Tibial nerve (tissue), 4 donors: ENCODE measurements at regions not wholly inside any gene's neighbourhood (a gene's known extent, or its start where the extent isn't known, plus 50 kb on each side); places are given as distances from the start of the nearest gene placed in this dataset.

Experiments
- CTCF ChIP-seq, 5 experiments: fragments of 200-600 bp in 3 of 5; fragments of 450-650 bp in 2 of 5; sonication (generic) in 3 of 5; IDR thresholded peaks; one replicate each; pipeline ENCODE4 v1.5.1; 2016 to 2019; ENCODE audit warnings: antibody characterized with exemption in 5 of 5, mild to moderate bottlenecking in 3 of 5, moderate library complexity in 2 of 5
- EP300 ChIP-seq, 2 donors: sonication (generic); formaldehyde crosslinking; IDR thresholded peaks; one replicate each; pipeline ENCODE4 v1.6.1; 2017; ENCODE audit warnings: antibody characterized with exemption in 2 of 2, mild to moderate bottlenecking in 1 of 2
- POLR2A ChIP-seq, 2 donors: fragments of 450-650 bp; IDR thresholded peaks; one replicate each; pipeline ENCODE4 v1.6.1; 2017; ENCODE audit warnings: antibody characterized with exemption in 2 of 2, mild to moderate bottlenecking in 2 of 2, moderate library complexity in 2 of 2

DNA sequence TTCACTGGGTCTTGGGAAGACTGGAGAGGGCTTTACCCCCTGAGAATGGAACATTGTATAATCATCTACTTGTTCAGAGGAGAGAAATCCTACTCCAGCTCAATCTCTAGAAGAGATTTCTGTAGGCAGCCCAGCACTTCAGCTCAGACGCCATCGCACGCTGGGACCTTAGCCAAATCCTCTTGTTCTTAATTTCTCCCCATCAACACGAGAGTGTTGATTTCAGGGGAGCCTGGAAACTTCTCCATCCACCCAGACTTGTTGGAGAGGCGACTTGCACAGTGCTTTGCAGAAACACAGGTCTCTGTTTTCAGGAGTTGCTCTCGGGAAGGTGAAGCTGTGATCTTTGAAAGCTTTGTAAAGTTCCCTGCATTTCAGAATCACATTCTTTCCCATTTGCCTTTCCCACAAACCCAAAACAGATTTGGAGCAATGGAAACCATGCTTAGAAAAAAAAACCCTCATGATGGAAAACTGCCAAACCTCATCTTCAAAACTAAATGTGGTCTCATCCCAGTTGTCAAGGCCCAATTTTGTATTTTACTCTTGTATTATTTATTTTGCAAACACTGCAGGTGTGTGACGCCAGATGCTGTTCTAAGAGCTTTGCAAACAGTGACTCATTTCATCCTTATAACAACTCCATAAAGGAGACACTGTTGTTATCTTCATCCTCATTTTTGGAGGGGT lies 60.9 kb downstream of the CALML3 start:
- TF ChIP-seq POLR2A (IDR thresholded peaks at IDR 0.05) (no peak), CTCF (IDR thresholded peaks at IDR 0.05) (no peak), EP300 (IDR thresholded peaks at IDR 0.05) (no peak)
